Astrocyte (in vitro differentiated cells and primary cell): ENCODE measurements at regions not wholly inside any gene's neighbourhood (a gene's known extent, or its start where the extent isn't known, plus 50 kb on each side); places are given as distances from the start of the nearest gene placed in this dataset.

Source experiments
- CTCF ChIP-seq: IDR thresholded peaks from 2 replicates; pipeline ENCODE4 v1.5.1; 2011; ENCODE audit warnings: low read depth, mild to moderate bottlenecking, inconsistent platforms, low read length, moderate library complexity; ENCODE audit not compliant: insufficient read depth
- EZH2 ChIP-seq: IDR thresholded peaks from 2 replicates; pipeline ENCODE4 v1.6.1; 2012; ENCODE audit warnings: mild to moderate bottlenecking, low read length, inconsistent platforms; ENCODE audit not compliant: insufficient read depth

- TF ChIP-seq EZH2 (no peak), CTCF (no peak)
Measured at GRCh38 chr16:59394526-59394925, 660.4 kb upstream of the GOT2 start.
